K562 (cell line): ENCODE measurements at regions not wholly inside any gene's neighbourhood (a gene's known extent, or its start where the extent isn't known, plus 50 kb on each side); places are given as distances from the start of the nearest gene placed in this dataset.
"Not testable (repeated sequence)": the region's sequence is repeated elsewhere in the genome, so short reads cannot be mapped to it uniquely, and the experiment has no call there.

Source experiments
- ATAC-seq: fragments of 200-7000 bp; cut with Tn5 transposase; 3 replicates; pipeline ENCODE4 v1.9.1; 2020; ENCODE audit warnings: moderate library complexity
- BruUV-seq: library from RNA; stranded (reverse); fragments of 400-500 nt; replicated peaks from 2 replicates; lab custom pipeline; 2021; lab: Mats Ljungman, UMichigan
- CTCF ChIA-PET: fragments of 300-600 bp; formaldehyde crosslinking; extraction: SDS; loops from one replicate; lab custom pipeline; 2021; ENCODE audit warnings: low intra/inter-chr PET ratio; lab: Yijun Ruan, JAX
- POLR2A ChIA-PET: fragments of 300-600, 350-650 bp; sonication (Branson Sonifier 250); formaldehyde crosslinking; extraction: SDS; loops from one replicate; lab custom pipeline; 2021; ENCODE audit warnings: antibody characterized with exemption, inconsistent platforms; lab: Yijun Ruan, JAX
- DNase-seq, 4 experiments: peaks; one replicate each; pipeline versions ENCODE4 v3.0.0 to v3.0.0-alpha.2; 2011 to 2018; ENCODE audit warnings: low spot score in 3 of 4, mixed read lengths in 3 of 4; ENCODE audit errors: extremely low read depth in 1 of 4
- FAIRE-seq: peaks from 2 replicates; lab custom pipeline; 2011; peaks lifted over from hg19 to GRCh38; lab: Jason Lieb, UNC
- H2AFZ ChIP-seq: 2 replicates; pipeline ENCODE4 v1.6.0; 2011; ENCODE audit warnings: low read depth, low read length, control low read depth, inconsistent platforms
- H3K27ac ChIP-seq: fragments of 200-600 bp; 3 replicates; pipeline ENCODE4 v1.8.0; 2011; ENCODE audit warnings: low read depth, mild to moderate bottlenecking, control low read depth, inconsistent platforms, low read length, moderate library complexity, mixed read lengths; ENCODE audit errors: extremely low read depth
- H3K27me3 ChIP-seq, 2 experiments: fragments of 300-600 bp in 1 of 2; 2 replicates in 1 of 2; 3 replicates in 1 of 2; pipeline versions ENCODE4 v1.6.0 to v1.8.0; 2011; ENCODE audit warnings: inconsistent platforms in 2 of 2, low read length in 2 of 2, mild to moderate bottlenecking in 1 of 2, mixed read lengths in 1 of 2, moderate library complexity in 1 of 2; ENCODE audit not compliant: control insufficient read depth in 2 of 2, insufficient read depth in 2 of 2
- H3K36me3 ChIP-seq: fragments of 300-600 bp; 3 replicates; pipeline ENCODE4 v1.8.0; 2011; ENCODE audit warnings: mild to moderate bottlenecking, low read length, inconsistent platforms; ENCODE audit not compliant: control insufficient read depth, insufficient read depth
- H3K4me1 ChIP-seq, 2 experiments: fragments of 200-600 bp in 1 of 2; replicated peaks in 1 of 2; 2 replicates in 1 of 2; 3 replicates in 1 of 2; pipeline versions ENCODE4 v1.5.1 to v1.8.0; 2011; ENCODE audit warnings: inconsistent platforms in 2 of 2, low read length in 2 of 2, mild to moderate bottlenecking in 1 of 2, mixed read lengths in 1 of 2, moderate library complexity in 1 of 2; ENCODE audit not compliant: control insufficient read depth in 2 of 2, insufficient read depth in 2 of 2
- H3K4me2 ChIP-seq: 2 replicates; pipeline ENCODE4 v1.6.1; 2011; ENCODE audit warnings: low read length, control low read depth, inconsistent platforms, mixed read lengths; ENCODE audit not compliant: insufficient read depth
- H3K4me3 ChIP-seq: fragments of 200-600 bp; sonication (generic), shearing (Covaris generic); 2 replicates; pipeline ENCODE4 v1.5.1; 2016; ENCODE audit warnings: control low read depth, inconsistent platforms
- H3K79me2 ChIP-seq: fragments of 200-600 bp; 3 replicates; pipeline ENCODE4 v1.8.0; 2011; ENCODE audit warnings: low read length, inconsistent platforms; ENCODE audit not compliant: control insufficient read depth, insufficient read depth
- H3K9ac ChIP-seq, 2 experiments: 2 replicates each; pipeline versions ENCODE4 v1.6.0 to v1.6.1; 2011; ENCODE audit warnings: low read depth in 2 of 2, low read length in 2 of 2, control low read depth in 1 of 2, inconsistent platforms in 1 of 2, mild to moderate bottlenecking in 1 of 2, mixed read lengths in 1 of 2; ENCODE audit not compliant: insufficient read depth in 1 of 2
- H3K9me1 ChIP-seq: one replicate; pipeline ENCODE4 v1.6.0; 2011; ENCODE audit warnings: inconsistent platforms, mild to moderate bottlenecking, low read length, moderate library complexity; ENCODE audit not compliant: control insufficient read depth, insufficient read depth
- H3K9me3 ChIP-seq: replicated peaks from 2 replicates; pipeline ENCODE4 v1.5.1; 2011; ENCODE audit warnings: low read depth, low read length, inconsistent platforms; ENCODE audit not compliant: control insufficient read depth, insufficient read depth
- H4K20me1 ChIP-seq: replicated peaks from 2 replicates; pipeline ENCODE4 v1.6.1; 2011; ENCODE audit warnings: low read length, inconsistent platforms, mixed read lengths; ENCODE audit not compliant: control insufficient read depth, insufficient read depth
- BCOR ChIP-seq: fragments of 450-650 bp; IDR thresholded peaks from 2 replicates; pipeline ENCODE4 v1.6.1; 2016
- EP300 ChIP-seq: IDR thresholded peaks from 2 replicates; pipeline ENCODE4 v1.6.1; 2012; ENCODE audit warnings: low read length, improper control_type of control experiment
- KDM1A ChIP-seq, 2 experiments: fragments of 450-650 bp; IDR thresholded peaks; 2 replicates each; pipeline ENCODE4 v1.6.1; 2016; ENCODE audit warnings: mild to moderate bottlenecking in 2 of 2
- MAFK ChIP-seq: IDR thresholded peaks from 2 replicates; pipeline ENCODE4 v1.6.1; 2011; ENCODE audit warnings: low read length, improper control_type of control experiment
- RBM25 ChIP-seq: fragments of 200-400 bp; formaldehyde crosslinking; IDR thresholded peaks from 2 replicates; pipeline ENCODE4 v1.6.1; 2018; ENCODE audit warnings: low read length, low read depth, moderate library complexity; ENCODE audit not compliant: severe bottlenecking
- ZNF146 ChIP-seq: IDR thresholded peaks from one replicate; pipeline ENCODE4 v1.6.1; 2018; ENCODE audit warnings: missing compliant biosample characterization; ENCODE audit not compliant: unreplicated experiment
- WGBS: fragments of 100-300 bp; shearing (Covaris generic); methylation state at CpG from one replicate; pipeline ENCODE4 v1.1.6; 2016; ENCODE audit warnings: low coverage, mixed read lengths; ENCODE audit not compliant: insufficient coverage; ENCODE audit errors: missing lambda C conversion rate; 5-methylcytosine and 5-hydroxymethylcytosine counted together
- in situ Hi-C: fragments of 300-500 bp; cut with MboI; formaldehyde crosslinking; loops from 4 replicates; pipeline ENCODE4 v1.15.0; 2018; ENCODE audit warnings: inconsistent platforms, mixed read lengths
- intact Hi-C: fragments of 100-400 bp; cut with micrococcal nuclease; formaldehyde crosslinking; loops from 2 replicates; pipeline ENCODE4 v1.14.2; 2022

DNA sequence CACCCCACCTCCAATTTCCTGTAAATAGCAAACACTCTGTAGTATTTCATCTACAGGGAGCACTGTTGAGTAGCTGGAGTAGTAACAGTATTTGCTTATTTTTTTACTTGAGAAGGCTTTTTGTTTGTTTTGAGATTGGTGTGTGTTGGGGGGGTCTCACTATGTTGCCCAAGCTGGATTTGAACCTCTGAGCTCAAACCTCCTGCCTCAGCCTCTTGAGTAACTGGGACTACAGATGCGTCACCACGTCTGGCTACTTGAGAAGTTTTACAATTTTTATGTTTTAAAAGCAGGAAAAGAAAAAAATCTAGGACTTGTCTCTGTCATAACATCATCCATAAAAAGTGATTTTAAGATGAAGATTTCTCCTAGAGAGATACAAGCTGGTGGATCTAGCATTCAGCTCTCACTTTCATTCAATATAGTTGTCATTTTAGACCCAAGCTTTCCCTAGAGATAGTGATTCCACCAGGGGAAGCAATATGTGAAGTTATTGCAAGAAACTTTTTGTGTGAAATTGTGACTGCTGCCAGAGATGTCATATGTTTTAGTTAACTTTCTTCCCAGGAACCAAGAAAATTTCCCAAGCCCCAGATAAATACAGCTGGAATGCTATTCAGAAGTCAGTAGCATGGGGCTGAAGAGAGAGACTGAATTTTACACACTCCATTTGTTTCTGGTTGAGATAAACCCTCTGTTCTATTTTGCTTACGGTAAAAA, 60.2 kb upstream of the MAP4K3 start:
- Histone ChIP-seq H3K9me1 (no peaks in the 10 kb centered on the region), H3K79me2 (no peaks in the 10 kb centered on the region), H3K9ac (no peak overlapping the region), H2AFZ (no peak overlapping the region), H3K27me3 (no peaks in the 10 kb centered on the region), H3K27ac (no peak overlapping the region), H3K36me3 (no peaks in the 10 kb centered on the region), H3K9me3 (no peaks in the 10 kb centered on the region; the same call in 1 of the 2 replicates), H3K4me1 (peaks cover 3 to 19% of the 10 kb centered on the region in 2 experiments; a peak in 2 of 5 replicates), H3K4me2 (no peak overlapping the region), H4K20me1 (no peaks in the 10 kb centered on the region), H3K4me3 (no peak overlapping the region)
- no peak for TF ChIP-seq MAFK
- TF ChIP-seq EP300, result no peak
- no peak for ATAC-seq
- ChIA-PET CTCF (no interaction called here), POLR2A (interaction anchor here (0.6 to 1.1 kb wide), 3 partner anchors 12 to 674 kb away, joined by 3 to 4 read pairs (median 3); no protein-coding TSS in a partner anchor)
- WGBS, result 56% methylated on average over 3 of the region's 3 CpGs
- no peak for DNase-seq
- FAIRE-seq, result no peak
- intact Hi-C loops, result no loop called here
- no TSS peak for BruUV-seq
- in situ Hi-C loops, result no loop called here

- intact Hi-C loops, POLR2A ChIA-PET, DNase-seq, CTCF ChIA-PET, H3K9ac ChIP-seq, H3K36me3 ChIP-seq, H3K27ac ChIP-seq, FAIRE-seq, H3K9me3 ChIP-seq, H3K4me3 ChIP-seq, H3K4me2 ChIP-seq, H4K20me1 ChIP-seq, in situ Hi-C loops, H2AFZ ChIP-seq, BruUV-seq, H3K79me2 ChIP-seq, H3K27me3 ChIP-seq, H3K9me1 ChIP-seq, ATAC-seq: not testable (repeated sequence)
- TF ChIP-seq ZNF146 (CRISPR knock-in tag) (peak; percentile 89), KDM1A (IDR thresholded peaks at IDR 0.05) (peak in 1 of 2 experiments; percentile 70; a peak in 2 of 4 replicates), BCOR (0 out of 2 replicates have a peak, but pooled peaks have one; percentile 34), RBM25 (peak; percentile 19)
- H3K4me1 ChIP-seq, result peaks cover 3 to 14% of the 10 kb centered on the region in 2 experiments; a peak in 3 of 5 replicates
- 53% methylated on average over 4 of the region's 5 CpGs for WGBS
Observed at GRCh38 chr2:39498176-39498575, 61.1 kb upstream of the MAP4K3 start.
